GM19372 (cell line): ENCODE measurements at regions not wholly inside any gene's neighbourhood (a gene's known extent, or its start where the extent isn't known, plus 50 kb on each side); places are given as distances from the start of the nearest gene placed in this dataset.
"Not testable (repeated sequence)": the region's sequence is repeated elsewhere in the genome, so short reads cannot be mapped to it uniquely, and the experiment has no call there.

Experiments used
- ATAC-seq: cut with Tn5 transposase; IDR thresholded peaks from one replicate; pipeline ENCODE4 v1.9.1; 2021; ENCODE audit warnings: mild to moderate bottlenecking, low read depth, moderate library complexity; ENCODE audit not compliant: unreplicated experiment

GRCh38 chr5:91245074-91245452 lies 138.1 kb downstream of the ARRDC3 start:
- ATAC-seq, result no peak

GRCh38 chr5:91244380-91245073 lies 138.6 kb downstream of the ARRDC3 start:
- ATAC-seq, result no peak

GRCh38 chr5:91243852-91244251 lies 139.3 kb downstream of the ARRDC3 start:
- ATAC-seq, result no peak

- no peak for ATAC-seq
Observed at GRCh38 chr5:91243286-91243685, 139.8 kb downstream of the ARRDC3 start.

- not testable (repeated sequence) for ATAC-seq
Observed at GRCh38 chr5:91241460-91241859, 141.7 kb downstream of the ARRDC3 start.

GRCh38 chr5:91240175-91240574 lies 142.9 kb downstream of the ARRDC3 start:
- no peak for ATAC-seq

GRCh38 chr5:91235271-91235694 lies 147.8 kb downstream of the ARRDC3 start:
- no peak for ATAC-seq

- ATAC-seq, result no peak
Observed at GRCh38 chr5:91232523-91232922, 150.6 kb downstream of the ARRDC3 start.

- ATAC-seq, result no peak
Observed at GRCh38 chr5:91229031-91229727, 153.9 kb downstream of the ARRDC3 start.

GRCh38 chr5:91228188-91228587 lies 154.9 kb downstream of the ARRDC3 start:
- ATAC-seq, result no peak

GRCh38 chr5:91225848-91226686 lies 157.1 kb downstream of the ARRDC3 start:
- ATAC-seq, result no peak

GRCh38 chr5:91224969-91225368 lies 158.1 kb downstream of the ARRDC3 start:
- no peak for ATAC-seq

GRCh38 chr5:91224456-91224855 lies 158.7 kb downstream of the ARRDC3 start:
- no peak for ATAC-seq

- ATAC-seq, result no peak
Observed at GRCh38 chr5:91223886-91224285, 159.2 kb downstream of the ARRDC3 start.

GRCh38 chr5:91222482-91222881 lies 160.6 kb downstream of the ARRDC3 start:
- ATAC-seq, result no peak

- no peak for ATAC-seq
Observed at GRCh38 chr5:91221917-91222316, 161.2 kb downstream of the ARRDC3 start.

GRCh38 chr5:91219803-91220371 lies 163.2 kb downstream of the ARRDC3 start:
- no peak for ATAC-seq

GRCh38 chr5:91219091-91219802 lies 163.9 kb downstream of the ARRDC3 start:
- ATAC-seq, result no peak

GRCh38 chr5:91217859-91218258 lies 165.3 kb downstream of the ARRDC3 start:
- ATAC-seq, result no peak

GRCh38 chr5:91214571-91214970 lies 168.5 kb downstream of the ARRDC3 start:
- ATAC-seq, result no peak
